Thoracic aorta (tissue), 2 donors: ENCODE measurements at regions not wholly inside any gene's neighbourhood (a gene's known extent, or its start where the extent isn't known, plus 50 kb on each side); places are given as distances from the start of the nearest gene placed in this dataset.
A peak's percentile ranks its signal among the peaks of the same experiment; 100 is the strongest.

Source experiments
- ATAC-seq: fragments of 150-250 bp; one replicate; pipeline ENCODE4 v1.8.0; 2017; ENCODE audit warnings: low read depth; ENCODE audit not compliant: insufficient number of reproducible peaks, low FRiP score
- DNase-seq: peaks from one replicate; pipeline ENCODE4 v3.0.0-alpha.2; 2020; ENCODE audit warnings: low spot score
- H3K27ac ChIP-seq, 2 donors: fragments of 200-600 bp; sonication (generic); 1 replicate in 1 of 2; 2 replicates in 1 of 2; pipeline ENCODE4 v1.5.1; 2016; ENCODE audit warnings: mild to moderate bottlenecking in 2 of 2, moderate library complexity in 2 of 2
- H3K27me3 ChIP-seq: fragments of 200-600 bp; sonication (generic); replicated peaks from 2 replicates; pipeline ENCODE4 v1.6.0; 2016; ENCODE audit warnings: mild to moderate bottlenecking; ENCODE audit not compliant: insufficient read depth
- H3K36me3 ChIP-seq: fragments of 200-600 bp; sonication (generic); one replicate; pipeline ENCODE4 v1.5.1; 2016
- H3K4me1 ChIP-seq, 2 donors: fragments of 200-600 bp; sonication (generic); 1 replicate in 1 of 2; 2 replicates in 1 of 2; pipeline versions ENCODE4 v1.5.1 to v1.6.0; 2016; ENCODE audit warnings: low read depth in 2 of 2, mild to moderate bottlenecking in 1 of 2; ENCODE audit not compliant: control insufficient read depth in 1 of 2
- H3K4me3 ChIP-seq: fragments of 200-600 bp; sonication (generic); 2 replicates; pipeline ENCODE4 v1.5.1; 2016; ENCODE audit warnings: mild to moderate bottlenecking
- H3K9me3 ChIP-seq: fragments of 200-600 bp; sonication (generic); 2 replicates; pipeline ENCODE4 v1.5.1; 2016
- CTCF ChIP-seq: fragments of 200-600 bp; sonication (generic); IDR thresholded peaks from one replicate; pipeline ENCODE4 v1.5.1; 2019; ENCODE audit warnings: antibody characterized with exemption

- no peaks in the 10 kb centered on the region for H3K9me3 ChIP-seq
- no peak for TF ChIP-seq CTCF
- H3K27ac ChIP-seq, result no peak overlapping the region
- no peak overlapping the region for H3K4me3 ChIP-seq
- no peak for DNase-seq
- H3K27me3 ChIP-seq, result no peaks in the 10 kb centered on the region
- peaks cover 10 to 28% of the 10 kb centered on the region in 2 donors for H3K4me1 ChIP-seq
- ATAC-seq, result no peak
- no peaks in the 10 kb centered on the region for H3K36me3 ChIP-seq
These were observed 217.2 kb downstream of the NFKBIZ start for GRCh38 chr3:102066470-102066869.

DNA sequence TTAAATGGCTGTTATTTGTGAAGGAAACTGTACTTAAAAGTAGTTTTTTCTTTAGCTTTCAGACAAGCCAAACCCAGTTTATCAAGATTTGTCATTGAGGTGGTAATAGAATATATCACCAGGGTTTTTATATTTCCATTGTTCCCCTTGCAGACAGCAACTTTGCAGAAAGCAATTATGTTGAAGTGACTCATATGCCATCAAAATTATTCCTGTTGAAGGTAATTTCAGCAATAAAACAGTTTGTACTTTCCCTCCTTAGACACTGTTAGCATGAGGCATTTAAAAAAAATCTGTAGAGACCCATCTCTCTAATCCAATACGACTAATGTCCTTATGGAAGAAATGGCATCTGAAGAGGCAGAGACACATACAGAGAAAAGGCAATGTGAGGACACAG, 219.0 kb downstream of the NFKBIZ start:
- no peak overlapping the region for H3K4me3 ChIP-seq
- DNase-seq, result no peak
- no peaks in the 10 kb centered on the region for H3K9me3 ChIP-seq
- no peaks in the 10 kb centered on the region for H3K36me3 ChIP-seq
- ATAC-seq, result no peak
- TF ChIP-seq CTCF, result no peak
- no peaks in the 10 kb centered on the region for H3K27me3 ChIP-seq
- peaks cover 10 to 28% of the 10 kb centered on the region in 2 donors for H3K4me1 ChIP-seq
- no peak overlapping the region for H3K27ac ChIP-seq

DNA sequence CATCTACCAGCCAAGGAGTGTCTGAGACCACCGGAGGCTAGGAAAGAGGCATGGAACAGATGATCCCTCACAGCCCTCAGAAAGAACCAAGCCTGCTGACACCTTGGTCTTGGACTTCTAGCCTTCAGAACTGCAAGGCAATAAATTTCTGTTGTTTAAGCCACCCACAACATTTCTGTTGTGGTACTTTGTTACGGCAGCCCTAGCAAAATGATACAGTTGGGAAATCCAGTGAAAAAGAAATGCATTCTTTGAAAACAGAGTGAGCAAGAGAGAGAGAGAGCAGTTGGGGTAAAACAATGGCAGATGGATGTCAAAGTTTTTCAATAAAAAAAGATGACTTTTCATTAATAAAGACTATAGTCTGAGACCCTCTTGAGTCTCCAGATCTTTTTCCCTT, 219.4 kb downstream of the NFKBIZ start:
- Histone ChIP-seq H3K27ac (no peak overlapping the region), H3K4me3 (no peak overlapping the region), H3K4me1 (peaks cover 10 to 28% of the 10 kb centered on the region in 2 donors), H3K9me3 (no peaks in the 10 kb centered on the region), H3K27me3 (no peaks in the 10 kb centered on the region), H3K36me3 (no peaks in the 10 kb centered on the region)
- no peak for TF ChIP-seq CTCF
- ATAC-seq (no peak), DNase-seq (no peak)

- Histone ChIP-seq H3K4me3 (no peak overlapping the region), H3K36me3 (no peaks in the 10 kb centered on the region), H3K4me1 (peaks cover 10 to 28% of the 10 kb centered on the region in 2 donors), H3K27me3 (no peaks in the 10 kb centered on the region), H3K9me3 (no peaks in the 10 kb centered on the region), H3K27ac (peak overlapping the region in 1 of 2 donors; percentile 6)
- ATAC-seq (peak; percentile 86), DNase-seq (no peak)
- no peak for TF ChIP-seq CTCF
These were observed 219.9 kb downstream of the NFKBIZ start for GRCh38 chr3:102069211-102069662.

DNA sequence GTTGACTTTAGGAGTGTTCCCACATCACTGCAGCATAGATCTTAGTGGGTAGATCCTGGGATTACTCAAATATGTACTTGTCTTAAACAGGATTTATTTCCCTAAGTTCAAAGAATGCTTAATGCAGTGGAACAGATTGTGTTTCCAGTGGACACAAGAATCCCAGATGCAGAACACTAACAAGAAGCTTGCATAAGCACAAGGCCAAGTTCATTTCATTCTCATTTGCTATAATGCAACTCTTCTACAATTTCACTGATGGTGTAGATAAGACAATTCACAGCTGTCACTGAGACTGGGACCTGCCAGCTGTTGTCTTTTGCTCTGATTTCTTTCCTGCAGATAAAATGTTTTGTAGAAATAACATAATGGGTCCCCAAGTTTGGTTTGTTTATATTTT, 225.6 kb downstream of the NFKBIZ start:
- no peak for TF ChIP-seq CTCF
- DNase-seq, result no peak
- Histone ChIP-seq H3K27me3 (no peaks in the 10 kb centered on the region), H3K36me3 (no peaks in the 10 kb centered on the region), H3K27ac (no peak overlapping the region), H3K4me3 (no peak overlapping the region), H3K9me3 (no peaks in the 10 kb centered on the region), H3K4me1 (peaks cover 7 to 22% of the 10 kb centered on the region in 2 donors)
- ATAC-seq, result no peak
